BLaER1 treated with 17β-estradiol and CSF1 and Interleukin-3, amounts not matched to agents 10 nM and 100 nM (cell line): ENCODE measurements at regions not wholly inside any gene's neighbourhood (a gene's known extent, or its start where the extent isn't known, plus 50 kb on each side); places are given as distances from the start of the nearest gene placed in this dataset.

ENCODE experiments used
- H3K27ac ChIP-seq, 11 experiments: shearing (Covaris generic); formaldehyde crosslinking; 2 replicates each; pipeline ENCODE4 v1.8.1; 2022
- H3K27me3 ChIP-seq, 11 experiments: shearing (Covaris generic); formaldehyde crosslinking; 2 replicates each; pipeline ENCODE4 v1.8.1; 2022
- H3K36me3 ChIP-seq, 11 experiments: shearing (Covaris generic); formaldehyde crosslinking; 2 replicates each; pipeline ENCODE4 v1.8.1; 2022
- H3K4me1 ChIP-seq, 10 experiments: shearing (Covaris generic); formaldehyde crosslinking; 2 replicates each; pipeline ENCODE4 v1.8.1; 2022
- H3K4me2 ChIP-seq, 11 experiments: shearing (Covaris generic); formaldehyde crosslinking; 2 replicates each; pipeline ENCODE4 v1.8.1; 2022
- H3K4me3 ChIP-seq, 10 experiments: shearing (Covaris generic); formaldehyde crosslinking; 2 replicates each; pipeline ENCODE4 v1.8.1; 2022
- H3K9ac ChIP-seq, 11 experiments: shearing (Covaris generic); formaldehyde crosslinking; 2 replicates each; pipeline ENCODE4 v1.8.1; 2022
- H3K9me3 ChIP-seq, 11 experiments: shearing (Covaris generic); formaldehyde crosslinking; replicated peaks in 1 of 11; 2 replicates each; pipeline ENCODE4 v1.8.1; 2022
- H4K20me1 ChIP-seq, 11 experiments: shearing (Covaris generic); formaldehyde crosslinking; 2 replicates each; pipeline ENCODE4 v1.8.1; 2022
- Cebpa-rat ChIP-seq, 11 experiments: shearing (Covaris generic); IDR thresholded peaks; 2 replicates each; pipeline ENCODE4 v1.8.1; 2022

DNA sequence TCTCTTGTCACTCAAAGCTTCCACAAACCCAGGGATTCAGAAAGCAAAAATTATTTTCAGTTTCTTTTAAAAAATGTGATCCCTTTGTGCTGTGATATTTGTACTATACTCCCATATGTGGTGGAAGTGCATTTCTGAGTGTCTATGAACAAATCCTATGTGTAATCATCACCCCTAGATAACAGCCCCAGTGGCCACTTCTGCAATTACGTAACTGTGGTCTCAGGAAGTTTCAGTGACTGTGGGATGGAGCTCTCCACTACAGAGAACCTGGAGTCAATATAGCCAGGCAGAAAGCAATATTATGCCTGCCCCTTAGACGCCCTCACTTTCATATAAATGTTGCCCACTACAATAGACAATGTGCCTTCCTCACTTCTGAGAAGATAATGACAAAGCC lies 1101.7 kb upstream of the GHITM start:
- H3K4me2 ChIP-seq, result peak overlapping the region in 2 of 11 experiments; percentile 3 to 20; a peak in 1 of 22 replicates
- no peaks in the 10 kb centered on the region for H3K27me3 ChIP-seq
- H3K4me3 ChIP-seq, result no peak overlapping the region
- peaks cover 0 to 9% (median 2%) of the 10 kb centered on the region in 10 experiments; a peak in 5 of 20 replicates for H3K4me1 ChIP-seq
- TF ChIP-seq Cebpa-rat (IDR thresholded peaks at IDR 0.05), result 0 out of 22 replicates have a peak, but pooled peaks of 1 of the 11 experiments have one; percentile 16
- H3K9ac ChIP-seq, result no peak overlapping the region
- H3K9me3 ChIP-seq, result 0 out of 22 replicates have a peak, but pooled peaks cover 0 to 3% (median 0%) of the 10 kb centered on the region in 11 experiments
- no peaks in the 10 kb centered on the region for H3K36me3 ChIP-seq
- H4K20me1 ChIP-seq, result no peaks in the 10 kb centered on the region
- no peak overlapping the region for H3K27ac ChIP-seq

DNA sequence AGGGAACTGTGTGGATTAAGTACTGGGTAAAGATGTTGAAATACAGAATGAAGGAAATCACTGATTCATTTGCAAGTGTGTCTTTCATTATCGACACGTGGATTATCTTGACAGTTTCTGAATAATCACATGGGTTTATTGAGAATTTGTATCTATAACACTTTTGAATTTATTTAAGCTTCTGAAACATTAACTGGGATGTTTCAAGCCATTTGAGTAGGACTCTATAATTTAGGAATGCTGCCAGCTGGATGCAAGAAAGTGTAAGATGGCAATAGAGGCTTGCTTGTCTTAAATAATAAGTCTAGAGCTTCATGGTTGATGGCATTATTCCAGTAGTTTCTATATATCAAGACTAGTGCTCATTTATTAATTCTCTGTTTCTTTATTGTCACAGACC lies 1100.7 kb upstream of the GHITM start:
- Histone ChIP-seq H3K4me3 (no peak overlapping the region), H4K20me1 (no peaks in the 10 kb centered on the region), H3K36me3 (no peaks in the 10 kb centered on the region), H3K4me1 (peaks cover 0 to 9% (median 2%) of the 10 kb centered on the region in 10 experiments; a peak in 5 of 20 replicates), H3K27ac (no peak overlapping the region), H3K9ac (no peak overlapping the region), H3K9me3 (0 out of 22 replicates have a peak, but pooled peaks cover 0 to 3% (median 0%) of the 10 kb centered on the region in 11 experiments), H3K27me3 (no peaks in the 10 kb centered on the region), H3K4me2 (no peak overlapping the region)
- no peak for TF ChIP-seq Cebpa-rat (IDR thresholded peaks at IDR 0.05)

DNA sequence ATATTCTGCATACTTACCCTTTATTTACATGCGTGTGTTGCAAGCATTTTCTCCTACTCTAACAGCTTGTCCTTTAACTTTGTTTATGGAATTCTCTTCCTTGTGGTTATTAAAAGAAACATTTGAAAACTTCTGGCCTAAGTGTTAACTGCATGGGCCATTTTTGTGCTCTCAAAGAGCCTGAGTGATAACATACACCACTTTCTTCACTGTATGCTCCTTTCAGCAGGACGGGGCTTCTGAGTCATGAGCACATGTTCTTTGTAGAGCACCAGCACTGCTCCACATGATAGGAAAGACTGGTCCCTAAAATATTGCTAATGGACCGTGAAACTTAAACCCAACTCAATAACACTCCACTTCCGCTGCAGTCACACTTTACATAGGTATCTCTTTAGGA lies 1093.6 kb upstream of the GHITM start:
- H3K27ac ChIP-seq, result no peak overlapping the region
- no peaks in the 10 kb centered on the region; a peak in 1 of 22 replicates for H3K9me3 ChIP-seq
- no peak overlapping the region for H3K4me2 ChIP-seq
- H3K9ac ChIP-seq, result no peak overlapping the region
- no peak overlapping the region for H3K4me3 ChIP-seq
- H3K36me3 ChIP-seq, result no peaks in the 10 kb centered on the region
- no peak for TF ChIP-seq Cebpa-rat (IDR thresholded peaks at IDR 0.05)
- peaks cover 0 to 8% (median 0%) of the 10 kb centered on the region in 10 experiments; a peak in 5 of 20 replicates for H3K4me1 ChIP-seq
- no peaks in the 10 kb centered on the region for H4K20me1 ChIP-seq
- no peaks in the 10 kb centered on the region for H3K27me3 ChIP-seq

DNA sequence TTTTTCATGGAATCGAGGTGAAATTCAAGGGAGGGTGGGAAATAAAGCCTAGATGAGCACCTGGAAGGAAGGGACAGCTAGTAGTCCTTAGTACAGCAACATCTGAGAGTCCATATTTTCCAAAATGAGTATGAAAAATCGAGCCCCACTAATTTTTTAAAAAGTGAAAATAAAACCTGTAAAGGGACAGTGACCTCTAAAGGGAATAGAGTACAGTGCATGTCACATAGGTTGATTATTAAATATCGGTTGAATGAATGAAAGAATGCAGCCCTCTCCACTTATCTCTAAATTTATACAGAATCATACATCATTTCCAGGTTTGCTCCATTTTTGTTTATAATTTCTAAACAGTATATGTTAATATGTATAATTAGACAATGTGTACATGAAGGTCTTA lies 1088.5 kb upstream of the GHITM start:
- Histone ChIP-seq H4K20me1 (no peaks in the 10 kb centered on the region), H3K9me3 (no peaks in the 10 kb centered on the region; a peak in 1 of 22 replicates), H3K4me3 (no peak overlapping the region), H3K27me3 (no peaks in the 10 kb centered on the region), H3K9ac (no peak overlapping the region), H3K4me2 (no peak overlapping the region; a peak in 1 of 22 replicates), H3K27ac (no peak overlapping the region), H3K4me1 (peaks cover 0 to 8% (median 0%) of the 10 kb centered on the region in 10 experiments; a peak in 5 of 20 replicates), H3K36me3 (no peaks in the 10 kb centered on the region)
- no peak for TF ChIP-seq Cebpa-rat (IDR thresholded peaks at IDR 0.05)

DNA sequence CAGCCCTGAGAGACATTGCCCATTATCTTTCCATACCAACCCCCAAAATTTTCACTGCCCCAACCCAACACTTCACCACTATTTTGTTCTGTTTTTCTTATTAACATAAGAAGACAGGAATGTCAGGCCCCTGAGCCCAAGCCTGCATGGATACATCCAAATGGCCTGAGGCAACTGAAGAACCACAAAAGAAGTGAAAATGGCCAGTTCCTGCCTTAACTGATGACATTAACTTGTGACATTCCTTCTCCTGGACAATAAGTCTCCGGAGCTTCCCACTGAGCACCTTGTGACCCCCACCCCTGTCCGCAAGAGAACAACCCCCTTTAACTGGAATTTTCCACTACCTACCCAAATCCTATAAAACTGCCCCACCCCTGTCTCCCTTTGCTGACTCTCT lies 1076.4 kb upstream of the GHITM start:
- Histone ChIP-seq H3K4me1 (no peaks in the 10 kb centered on the region), H4K20me1 (no peaks in the 10 kb centered on the region), H3K9me3 (no peaks in the 10 kb centered on the region; a peak in 1 of 22 replicates), H3K36me3 (no peaks in the 10 kb centered on the region), H3K4me3 (no peak overlapping the region), H3K9ac (no peak overlapping the region), H3K4me2 (no peak overlapping the region), H3K27ac (no peak overlapping the region), H3K27me3 (no peaks in the 10 kb centered on the region)
- no peak for TF ChIP-seq Cebpa-rat (IDR thresholded peaks at IDR 0.05)

DNA sequence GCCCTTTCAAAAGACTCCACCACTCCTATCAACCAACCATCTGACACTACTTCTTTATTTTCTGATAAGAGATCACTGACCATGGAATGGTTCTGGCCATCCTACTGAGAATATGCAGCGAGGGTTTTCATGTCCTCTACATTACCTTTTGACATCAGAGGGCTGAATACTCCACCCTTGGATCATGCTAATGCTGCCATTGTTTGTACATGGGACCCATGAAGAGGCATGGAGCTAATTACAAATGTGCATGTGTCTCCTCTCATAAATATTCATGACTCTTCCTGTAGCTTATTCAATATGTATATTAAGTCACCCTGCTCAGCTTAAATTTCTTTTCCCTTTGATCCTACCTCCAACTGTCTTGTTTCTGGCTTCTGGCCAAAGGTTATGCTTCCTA lies 1065.8 kb upstream of the GHITM start:
- Histone ChIP-seq H3K4me2 (no peak overlapping the region), H3K9ac (no peak overlapping the region), H4K20me1 (no peaks in the 10 kb centered on the region), H3K36me3 (no peaks in the 10 kb centered on the region), H3K9me3 (peaks cover 0 to 3% (median 0%) of the 10 kb centered on the region in 11 experiments; a peak in 2 of 22 replicates), H3K4me1 (no peaks in the 10 kb centered on the region), H3K4me3 (no peak overlapping the region), H3K27ac (no peak overlapping the region), H3K27me3 (no peaks in the 10 kb centered on the region)
- TF ChIP-seq Cebpa-rat (IDR thresholded peaks at IDR 0.05), result no peak

DNA sequence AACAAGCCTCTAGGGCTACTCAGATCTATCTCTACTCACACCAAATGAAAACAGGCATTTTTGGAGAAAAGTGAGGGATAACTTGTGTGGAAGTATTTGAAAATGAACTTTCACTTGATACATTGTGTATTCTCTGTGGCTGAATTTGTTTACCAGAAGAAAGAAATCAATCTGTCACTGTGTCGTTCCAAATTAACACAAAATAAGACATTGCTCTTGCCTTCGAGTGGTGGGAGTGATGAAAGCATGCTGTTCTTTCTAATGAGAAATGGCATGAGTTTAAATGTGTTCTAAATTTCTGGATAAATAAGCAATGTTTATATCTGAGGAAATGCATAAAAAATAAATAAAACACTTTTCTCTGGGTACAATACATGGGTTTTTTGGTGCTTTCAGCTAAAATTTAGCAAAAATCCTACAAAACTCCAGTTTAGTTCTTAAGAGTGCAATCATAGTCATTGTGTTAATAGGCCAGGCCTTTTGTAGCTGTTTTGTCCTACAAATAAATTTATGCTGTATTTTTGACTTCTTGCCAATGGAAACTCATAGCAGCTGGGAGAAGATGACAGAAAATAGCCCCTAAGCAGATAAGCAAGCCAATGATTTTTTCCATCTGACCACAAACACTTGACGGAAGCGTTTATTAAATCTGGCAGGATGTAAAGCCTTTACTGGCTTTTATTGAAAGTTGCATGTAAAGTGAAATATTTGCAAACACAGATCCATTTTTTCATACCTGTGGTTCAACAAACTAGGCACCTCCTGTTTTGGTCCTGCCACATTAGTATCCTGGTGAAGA lies 1064.1 kb upstream of the GHITM start:
- Histone ChIP-seq H3K9ac (no peak overlapping the region), H3K27me3 (no peaks in the 10 kb centered on the region), H3K4me2 (no peak overlapping the region), H3K4me3 (no peak overlapping the region), H3K36me3 (no peaks in the 10 kb centered on the region), H3K27ac (no peak overlapping the region), H3K4me1 (no peaks in the 10 kb centered on the region), H4K20me1 (no peaks in the 10 kb centered on the region), H3K9me3 (peaks cover 0 to 3% (median 0%) of the 10 kb centered on the region in 11 experiments; a peak in 2 of 22 replicates)
- TF ChIP-seq Cebpa-rat (IDR thresholded peaks at IDR 0.05), result no peak

DNA sequence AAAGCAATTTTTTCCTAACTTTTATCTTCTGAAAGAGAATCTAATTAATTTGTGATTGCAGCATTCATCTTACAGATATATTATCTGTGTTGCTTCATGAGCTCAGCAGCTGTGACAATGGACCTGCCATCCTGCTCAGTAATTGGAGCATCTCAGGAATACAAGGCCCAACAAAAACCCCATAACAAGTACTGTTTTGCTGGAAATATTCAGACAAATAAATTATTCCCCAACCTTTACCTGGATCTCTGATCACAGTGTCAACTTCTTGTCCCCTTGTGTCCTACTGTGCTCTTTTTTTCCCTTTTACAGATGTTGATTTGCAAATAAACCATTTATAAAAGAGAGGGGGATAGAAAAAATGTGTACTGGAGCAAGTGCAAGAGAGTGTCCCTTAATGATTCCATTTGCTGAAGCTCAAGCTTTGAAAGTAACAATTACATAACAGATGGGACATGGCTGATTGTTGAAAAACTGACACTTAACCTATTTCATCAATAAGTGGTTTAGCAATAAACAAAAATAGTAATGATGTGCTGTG lies 1063.4 kb upstream of the GHITM start:
- H3K4me2 ChIP-seq, result no peak overlapping the region
- no peak for TF ChIP-seq Cebpa-rat (IDR thresholded peaks at IDR 0.05)
- no peaks in the 10 kb centered on the region for H3K27me3 ChIP-seq
- H3K36me3 ChIP-seq, result no peaks in the 10 kb centered on the region
- H3K9me3 ChIP-seq, result peaks cover 0 to 2% (median 0%) of the 10 kb centered on the region in 11 experiments; a peak in 2 of 22 replicates
- no peaks in the 10 kb centered on the region for H3K4me1 ChIP-seq
- no peak overlapping the region for H3K9ac ChIP-seq
- H3K27ac ChIP-seq, result no peak overlapping the region
- H3K4me3 ChIP-seq, result no peak overlapping the region
- no peaks in the 10 kb centered on the region for H4K20me1 ChIP-seq

DNA sequence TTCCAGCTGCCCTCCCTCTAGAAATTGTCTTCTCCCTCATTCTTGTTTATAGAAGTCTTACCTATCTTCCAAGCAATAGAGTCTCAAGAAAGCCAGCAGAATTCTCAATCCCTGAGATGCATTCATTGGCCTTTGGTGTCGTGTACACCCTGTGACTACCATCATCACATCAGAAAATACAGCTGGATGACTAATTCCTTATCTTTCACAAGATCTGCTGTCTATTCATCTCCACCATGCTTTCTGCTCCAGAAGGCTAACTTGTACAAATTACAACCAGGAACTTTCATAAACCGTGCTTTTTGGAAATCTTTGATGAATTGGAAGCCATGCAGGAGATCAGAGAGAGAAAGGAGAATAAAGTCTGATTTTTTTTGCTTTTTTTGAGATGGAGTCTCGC lies 1062.9 kb upstream of the GHITM start:
- Histone ChIP-seq H4K20me1 (no peaks in the 10 kb centered on the region), H3K9me3 (no peaks in the 10 kb centered on the region), H3K36me3 (no peaks in the 10 kb centered on the region), H3K9ac (no peak overlapping the region), H3K27ac (no peak overlapping the region), H3K27me3 (no peaks in the 10 kb centered on the region), H3K4me3 (no peak overlapping the region), H3K4me1 (no peaks in the 10 kb centered on the region), H3K4me2 (no peak overlapping the region)
- TF ChIP-seq Cebpa-rat (IDR thresholded peaks at IDR 0.05), result no peak
